ENCODE measurements at regions not wholly inside any gene's neighbourhood (a gene's known extent, or its start where the extent isn't known, plus 50 kb on each side); places are given as distances from the start of the nearest gene placed in this dataset.
"Not testable (repeated sequence)": the region's sequence is repeated elsewhere in the genome, so short reads cannot be mapped to it uniquely, and the experiment has no call there.

GRCh38 chr1:41981796-41982195, 63.1 kb upstream of the HIVEP3 start:
- DNase-seq (ENCODE audit: low read depth in 2 of 2), result no peak

GRCh38 chr1:41980827-41981653, 62.3 kb upstream of the HIVEP3 start:
- DNase-seq (ENCODE audit: low read depth in 2 of 2), result no peak

GRCh38 chr1:41978986-41979385, 60.3 kb upstream of the HIVEP3 start:
- DNase-seq (ENCODE audit: low read depth in 2 of 2), result no peak

GRCh38 chr1:41977326-41977725, 58.6 kb upstream of the HIVEP3 start:
- no peak for DNase-seq (ENCODE audit: low read depth in 2 of 2)

GRCh38 chr1:41976671-41977070, 57.9 kb upstream of the HIVEP3 start:
- DNase-seq (ENCODE audit: low read depth in 2 of 2), result no peak

- DNase-seq (ENCODE audit: low read depth in 2 of 2), result no peak
Observed at GRCh38 chr1:41975850-41976569, 57.3 kb upstream of the HIVEP3 start.

GRCh38 chr1:41975121-41975520, 56.4 kb upstream of the HIVEP3 start:
- DNase-seq (ENCODE audit: low read depth in 2 of 2), result no peak

- not testable (repeated sequence) for DNase-seq (ENCODE audit: low read depth in 2 of 2)
Observed at GRCh38 chr1:41968557-41968956, 49.8 kb upstream of the HIVEP3 start.
